SK-N-SH (cell line): ENCODE measurements at regions not wholly inside any gene's neighbourhood (a gene's known extent, or its start where the extent isn't known, plus 50 kb on each side); places are given as distances from the start of the nearest gene placed in this dataset.

Experiments
- CTCF ChIA-PET: fragments of 300-600, 350-600 bp; formaldehyde crosslinking; extraction: SDS; loops from one replicate; lab custom pipeline; 2021; lab: Yijun Ruan, JAX
- POLR2A ChIA-PET: fragments of 350-600 bp; sonication (Branson Sonifier 250); formaldehyde crosslinking; extraction: SDS; loops from one replicate; lab custom pipeline; 2020; ENCODE audit warnings: antibody characterized with exemption, inconsistent platforms; lab: Yijun Ruan, JAX
- DNase-seq: peaks from one replicate; pipeline ENCODE4 v3.0.0; 2012
- H2AFZ ChIP-seq: fragments of 200-600 bp; sonication (generic); 2 replicates; pipeline ENCODE4 v1.8.1; 2016; ENCODE audit warnings: antibody characterized with exemption, mild to moderate bottlenecking, low read depth
- H3F3A ChIP-seq: fragments of 200-600 bp; sonication (generic); replicated peaks from 2 replicates; pipeline ENCODE3; 2016; ENCODE audit warnings: antibody characterized with exemption, mild to moderate bottlenecking; ENCODE audit not compliant: insufficient read depth
- H3K27ac ChIP-seq, 2 experiments: fragments of 200-500 bp in 1 of 2; fragments of 200-600 bp in 1 of 2; sonication (Bioruptor generic) in 1 of 2; sonication (generic), shearing (Covaris generic) in 1 of 2; 2 replicates each; pipeline versions ENCODE4 v1.5.1 to v1.6.1; 2014 to 2016; ENCODE audit warnings: low read depth in 2 of 2, inconsistent platforms in 1 of 2, low read length in 1 of 2, mild to moderate bottlenecking in 1 of 2, mixed read lengths in 1 of 2
- H3K27me3 ChIP-seq: fragments of 200-600 bp; sonication (generic), shearing (Covaris generic); 2 replicates; pipeline ENCODE4 v1.6.1; 2016; ENCODE audit warnings: mixed run types; ENCODE audit not compliant: insufficient read depth
- H3K36me3 ChIP-seq, 2 experiments: fragments of 200-500 bp in 1 of 2; fragments of 200-600 bp in 1 of 2; sonication (Bioruptor generic) in 1 of 2; sonication (generic) in 1 of 2; replicated peaks in 1 of 2; 2 replicates each; pipeline versions ENCODE3 to v1.5.1; 2014 to 2016; ENCODE audit warnings: low read length in 1 of 2, mild to moderate bottlenecking in 1 of 2; ENCODE audit not compliant: insufficient read depth in 2 of 2, control insufficient read depth in 1 of 2
- H3K4me1 ChIP-seq, 2 experiments: fragments of 200-500 bp in 1 of 2; fragments of 200-600 bp in 1 of 2; sonication (Bioruptor generic) in 1 of 2; sonication (generic), shearing (Covaris generic) in 1 of 2; 2 replicates each; pipeline versions ENCODE4 v1.5.1 to v1.6.1; 2014 to 2016; ENCODE audit warnings: low read depth in 1 of 2, low read length in 1 of 2, mixed run types in 1 of 2; ENCODE audit not compliant: insufficient read depth in 2 of 2, control insufficient read depth in 1 of 2
- H3K4me2 ChIP-seq: fragments of 200-600 bp; sonication (generic), shearing (Covaris generic); 2 replicates; pipeline ENCODE4 v1.6.1; 2017; ENCODE audit warnings: mixed run types
- H3K4me3 ChIP-seq, 2 experiments: fragments of 200-500 bp in 1 of 2; fragments of 200-600 bp in 1 of 2; sonication (Bioruptor generic) in 1 of 2; sonication (generic), shearing (Covaris generic) in 1 of 2; 2 replicates each; pipeline versions ENCODE4 v1.5.1 to v1.8.1; 2014 to 2016; ENCODE audit warnings: low read depth in 2 of 2, inconsistent platforms in 1 of 2, low read length in 1 of 2, mild to moderate bottlenecking in 1 of 2, mixed read lengths in 1 of 2, moderate library complexity in 1 of 2
- H3K79me2 ChIP-seq: fragments of 200-600 bp; sonication (generic); 2 replicates; pipeline ENCODE4 v1.8.1; 2017; ENCODE audit warnings: mild to moderate bottlenecking; ENCODE audit not compliant: insufficient read depth
- H3K9ac ChIP-seq: fragments of 200-600 bp; sonication (generic); 2 replicates; pipeline ENCODE4 v1.6.1; 2017; ENCODE audit warnings: mixed run types
- H3K9me2 ChIP-seq: fragments of 200-600 bp; sonication (generic); 2 replicates; pipeline ENCODE4 v1.6.1; 2017; ENCODE audit warnings: mixed run types
- H3K9me3 ChIP-seq: fragments of 200-600 bp; sonication (generic); 2 replicates; pipeline ENCODE4 v1.6.1; 2017; ENCODE audit warnings: mixed run types, mild to moderate bottlenecking, moderate library complexity
- H4K20me1 ChIP-seq: fragments of 200-600 bp; sonication (generic); 2 replicates; pipeline ENCODE4 v1.6.1; 2017; ENCODE audit warnings: mild to moderate bottlenecking, mixed run types; ENCODE audit not compliant: insufficient read depth
- CHD2 ChIP-seq: fragments of 150-350 bp; IDR thresholded peaks from 2 replicates; pipeline ENCODE4 v1.6.1; 2018; ENCODE audit warnings: low read length; ENCODE audit not compliant: partially characterized antibody
- EP300 ChIP-seq, 2 experiments: IDR thresholded peaks; 2 replicates each; pipeline versions ENCODE4 v1.4.0 to v1.6.1; 2012; ENCODE audit warnings: borderline replicate concordance in 1 of 2, low read depth in 1 of 2, low read length in 1 of 2
- EZH2phosphoT487 ChIP-seq: fragments of 200-600 bp; sonication (generic); IDR thresholded peaks from 2 replicates; pipeline ENCODE4 v1.6.1; 2017; ENCODE audit warnings: low read depth, mixed run types, mild to moderate bottlenecking, antibody characterized with exemption, moderate library complexity, borderline replicate concordance
- GABPA ChIP-seq: IDR thresholded peaks from 2 replicates; pipeline ENCODE4 v1.4.0; 2012; ENCODE audit warnings: low read depth, mild to moderate bottlenecking
- MEF2A ChIP-seq: IDR thresholded peaks from 2 replicates; pipeline ENCODE4 v1.4.0; 2012; ENCODE audit warnings: low read depth, borderline replicate concordance
- NFIC ChIP-seq: IDR thresholded peaks from 2 replicates; pipeline ENCODE4 v1.4.0; 2012; ENCODE audit warnings: borderline replicate concordance
- NRF1 ChIP-seq: IDR thresholded peaks from 2 replicates; pipeline ENCODE4 v1.6.1; 2012; ENCODE audit warnings: low read depth, mild to moderate bottlenecking, low read length
- RCOR1 ChIP-seq: fragments of 150-350 bp; IDR thresholded peaks from 2 replicates; pipeline ENCODE4 v1.6.1; 2017; ENCODE audit warnings: antibody characterized with exemption, low read length
- RFX5 ChIP-seq: IDR thresholded peaks from 2 replicates; pipeline ENCODE4 v1.6.1; 2012; ENCODE audit warnings: mild to moderate bottlenecking, improper control_type of control experiment, low read length
- RXRA ChIP-seq: IDR thresholded peaks from 2 replicates; pipeline ENCODE4 v1.4.0; 2012; ENCODE audit warnings: low read depth, mild to moderate bottlenecking, borderline replicate concordance
- SIN3A ChIP-seq: IDR thresholded peaks from 2 replicates; pipeline ENCODE4 v1.6.1; 2012; ENCODE audit warnings: low read depth, mild to moderate bottlenecking, low read length, moderate library complexity, borderline replicate concordance
- SMC3 ChIP-seq: IDR thresholded peaks from 2 replicates; pipeline ENCODE4 v1.6.1; 2012; ENCODE audit warnings: low read depth, low read length, improper control_type of control experiment
- TAF1 ChIP-seq: IDR thresholded peaks from 2 replicates; pipeline ENCODE4 v1.6.1; 2012; ENCODE audit warnings: low read depth, mild to moderate bottlenecking, low read length, moderate library complexity, borderline replicate concordance
- TCF12 ChIP-seq: IDR thresholded peaks from 2 replicates; pipeline ENCODE4 v1.4.0; 2012
- TEAD4 ChIP-seq: IDR thresholded peaks from 2 replicates; pipeline ENCODE4 v1.4.0; 2012; ENCODE audit warnings: mild to moderate bottlenecking, borderline replicate concordance; ENCODE audit not compliant: insufficient read depth
- WGBS: methylation state at CpG from one replicate; pipeline ENCODE4 v1.1.6; 2017; ENCODE audit warnings: low lambda C conversion rate; 5-methylcytosine and 5-hydroxymethylcytosine counted together
- TF ChIP-seq, protein P1 (sequence below): IDR thresholded peaks from 2 replicates; pipeline ENCODE4 v1.4.0; 2012; ENCODE audit warnings: low read depth, borderline replicate concordance
- TF ChIP-seq, protein P2 (sequence below): IDR thresholded peaks from 2 replicates; pipeline ENCODE4 v1.4.0; 2012; ENCODE audit warnings: low read depth
- TF ChIP-seq, protein P3 (sequence below): IDR thresholded peaks from 2 replicates; pipeline ENCODE4 v1.4.0; 2012; ENCODE audit warnings: low read depth, borderline replicate concordance
- TF ChIP-seq, protein P4 (sequence below): fragments of 150-350 bp; IDR thresholded peaks from 2 replicates; pipeline ENCODE4 v1.6.1; 2017; ENCODE audit warnings: antibody characterized with exemption, low read length, low read depth, borderline replicate concordance
- TF ChIP-seq, protein P5 (sequence below): fragments of 200-600 bp; sonication (generic); IDR thresholded peaks from 2 replicates; pipeline ENCODE4 v1.6.1; 2017; ENCODE audit warnings: antibody characterized with exemption, mild to moderate bottlenecking, moderate library complexity

DNA sequence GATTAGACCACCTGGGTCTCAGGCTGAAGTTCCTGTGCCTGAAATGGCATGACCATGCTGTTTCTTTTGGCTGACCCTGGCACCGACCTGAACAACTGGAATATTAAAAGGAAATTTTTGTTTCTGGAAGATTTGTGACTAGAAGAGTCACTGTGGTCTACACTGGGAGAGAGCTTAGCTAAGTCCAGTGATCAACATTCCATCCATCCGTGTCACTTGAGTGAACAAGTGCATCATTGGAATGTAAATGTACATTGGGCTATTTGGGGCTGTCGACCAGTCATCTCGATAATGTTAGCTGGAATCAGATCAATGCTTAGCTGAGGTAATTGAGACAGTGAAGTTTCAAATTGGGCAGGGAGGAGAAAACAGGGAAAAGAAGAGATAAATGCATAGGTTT lies 95.4 kb upstream of the CCDC85A start:
- Histone ChIP-seq H3K4me3 (no peak overlapping the region), H3F3A (no peaks in the 10 kb centered on the region), H3K9me3 (no peaks in the 10 kb centered on the region), H3K36me3 (no peaks in the 10 kb centered on the region), H3K9ac (no peak overlapping the region), H2AFZ (no peak overlapping the region), H4K20me1 (no peaks in the 10 kb centered on the region), H3K27me3 (no peaks in the 10 kb centered on the region; the same call in 1 of the 2 replicates), H3K9me2 (no peaks in the 10 kb centered on the region), H3K79me2 (no peaks in the 10 kb centered on the region), H3K4me2 (no peak overlapping the region), H3K4me1 (no peaks in the 10 kb centered on the region), H3K27ac (no peak overlapping the region)
- CTCF ChIA-PET = interaction anchor here (1.6 kb wide), 1 partner anchor 41 kb away, joined by 3 read pairs; no protein-coding TSS in a partner anchor
- no peak for TF ChIP-seq GABPA
- no peak for TF ChIP-seq NRF1
- TF ChIP-seq TCF12 = no peak
- no peak for TF ChIP-seq SMC3
- TF ChIP-seq, protein P1, sequence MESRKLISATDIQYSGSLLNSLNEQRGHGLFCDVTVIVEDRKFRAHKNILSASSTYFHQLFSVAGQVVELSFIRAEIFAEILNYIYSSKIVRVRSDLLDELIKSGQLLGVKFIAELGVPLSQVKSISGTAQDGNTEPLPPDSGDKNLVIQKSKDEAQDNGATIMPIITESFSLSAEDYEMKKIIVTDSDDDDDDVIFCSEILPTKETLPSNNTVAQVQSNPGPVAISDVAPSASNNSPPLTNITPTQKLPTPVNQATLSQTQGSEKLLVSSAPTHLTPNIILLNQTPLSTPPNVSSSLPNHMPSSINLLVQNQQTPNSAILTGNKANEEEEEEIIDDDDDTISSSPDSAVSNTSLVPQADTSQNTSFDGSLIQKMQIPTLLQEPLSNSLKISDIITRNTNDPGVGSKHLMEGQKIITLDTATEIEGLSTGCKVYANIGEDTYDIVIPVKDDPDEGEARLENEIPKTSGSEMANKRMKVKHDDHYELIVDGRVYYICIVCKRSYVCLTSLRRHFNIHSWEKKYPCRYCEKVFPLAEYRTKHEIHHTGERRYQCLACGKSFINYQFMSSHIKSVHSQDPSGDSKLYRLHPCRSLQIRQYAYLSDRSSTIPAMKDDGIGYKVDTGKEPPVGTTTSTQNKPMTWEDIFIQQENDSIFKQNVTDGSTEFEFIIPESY = no peak
- TF ChIP-seq MEF2A = no peak
- no peak for TF ChIP-seq EZH2phosphoT487
- TF ChIP-seq TAF1 = no peak
- TF ChIP-seq, protein P2, sequence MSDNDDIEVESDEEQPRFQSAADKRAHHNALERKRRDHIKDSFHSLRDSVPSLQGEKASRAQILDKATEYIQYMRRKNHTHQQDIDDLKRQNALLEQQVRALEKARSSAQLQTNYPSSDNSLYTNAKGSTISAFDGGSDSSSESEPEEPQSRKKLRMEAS = no peak
- TF ChIP-seq TEAD4 = no peak
- no peak for TF ChIP-seq SIN3A
- TF ChIP-seq RXRA = no peak
- no peak for TF ChIP-seq NFIC
- 5% methylated on average over 4 of the region's 4 CpGs for WGBS
- POLR2A ChIA-PET = no interaction called here
- no peak for DNase-seq

DNA sequence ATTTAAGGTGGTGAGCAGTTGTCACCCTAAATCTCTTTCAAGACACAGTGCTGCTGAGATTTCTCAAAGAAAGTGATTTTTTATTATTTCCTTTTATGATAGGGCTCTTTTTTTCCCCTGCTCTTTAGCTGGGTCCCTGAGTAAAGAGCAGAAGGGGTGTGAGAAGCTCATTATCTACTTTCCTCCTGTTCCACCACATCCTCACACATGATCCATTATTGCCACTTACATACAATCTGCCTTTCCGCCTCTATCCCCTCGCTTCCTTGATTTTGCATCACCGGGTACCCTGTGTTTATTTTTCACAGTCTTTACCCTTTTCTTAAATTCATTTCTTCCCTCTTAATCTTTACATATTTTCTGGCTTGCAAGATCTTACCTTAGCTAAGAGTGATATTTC lies 93.9 kb upstream of the CCDC85A start:
- ChIA-PET CTCF (interaction anchor here (1.2 kb wide), 1 partner anchor 12 kb away, joined by 6 read pairs; no protein-coding TSS in a partner anchor), POLR2A (no interaction called here)
- TF ChIP-seq CHD2 (no peak), SIN3A (no peak), RFX5 (no peak), RCOR1 (no peak), EZH2phosphoT487 (no peak), EP300 (IDR thresholded peaks at IDR 0.05; ENCODE audit: borderline replicate concordance in 1 of 2, low read depth in 1 of 2, low read length in 1 of 2) (no peak)
- TF ChIP-seq, protein P3, sequence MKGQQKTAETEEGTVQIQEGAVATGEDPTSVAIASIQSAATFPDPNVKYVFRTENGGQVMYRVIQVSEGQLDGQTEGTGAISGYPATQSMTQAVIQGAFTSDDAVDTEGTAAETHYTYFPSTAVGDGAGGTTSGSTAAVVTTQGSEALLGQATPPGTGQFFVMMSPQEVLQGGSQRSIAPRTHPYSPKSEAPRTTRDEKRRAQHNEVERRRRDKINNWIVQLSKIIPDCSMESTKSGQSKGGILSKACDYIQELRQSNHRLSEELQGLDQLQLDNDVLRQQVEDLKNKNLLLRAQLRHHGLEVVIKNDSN = no peak
- TF ChIP-seq, protein P4, sequence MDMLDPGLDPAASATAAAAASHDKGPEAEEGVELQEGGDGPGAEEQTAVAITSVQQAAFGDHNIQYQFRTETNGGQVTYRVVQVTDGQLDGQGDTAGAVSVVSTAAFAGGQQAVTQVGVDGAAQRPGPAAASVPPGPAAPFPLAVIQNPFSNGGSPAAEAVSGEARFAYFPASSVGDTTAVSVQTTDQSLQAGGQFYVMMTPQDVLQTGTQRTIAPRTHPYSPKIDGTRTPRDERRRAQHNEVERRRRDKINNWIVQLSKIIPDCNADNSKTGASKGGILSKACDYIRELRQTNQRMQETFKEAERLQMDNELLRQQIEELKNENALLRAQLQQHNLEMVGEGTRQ = no peak
- TF ChIP-seq, protein P5, sequence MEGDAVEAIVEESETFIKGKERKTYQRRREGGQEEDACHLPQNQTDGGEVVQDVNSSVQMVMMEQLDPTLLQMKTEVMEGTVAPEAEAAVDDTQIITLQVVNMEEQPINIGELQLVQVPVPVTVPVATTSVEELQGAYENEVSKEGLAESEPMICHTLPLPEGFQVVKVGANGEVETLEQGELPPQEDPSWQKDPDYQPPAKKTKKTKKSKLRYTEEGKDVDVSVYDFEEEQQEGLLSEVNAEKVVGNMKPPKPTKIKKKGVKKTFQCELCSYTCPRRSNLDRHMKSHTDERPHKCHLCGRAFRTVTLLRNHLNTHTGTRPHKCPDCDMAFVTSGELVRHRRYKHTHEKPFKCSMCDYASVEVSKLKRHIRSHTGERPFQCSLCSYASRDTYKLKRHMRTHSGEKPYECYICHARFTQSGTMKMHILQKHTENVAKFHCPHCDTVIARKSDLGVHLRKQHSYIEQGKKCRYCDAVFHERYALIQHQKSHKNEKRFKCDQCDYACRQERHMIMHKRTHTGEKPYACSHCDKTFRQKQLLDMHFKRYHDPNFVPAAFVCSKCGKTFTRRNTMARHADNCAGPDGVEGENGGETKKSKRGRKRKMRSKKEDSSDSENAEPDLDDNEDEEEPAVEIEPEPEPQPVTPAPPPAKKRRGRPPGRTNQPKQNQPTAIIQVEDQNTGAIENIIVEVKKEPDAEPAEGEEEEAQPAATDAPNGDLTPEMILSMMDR = no peak

More for the DNA sequence above, 93.9 kb upstream of the CCDC85A start:
- no peaks in the 10 kb centered on the region for H3K79me2 ChIP-seq
- H2AFZ ChIP-seq = no peak overlapping the region
- H3K9me2 ChIP-seq = no peaks in the 10 kb centered on the region
- H3K4me3 ChIP-seq = no peak overlapping the region
- no peak for DNase-seq
- no peak overlapping the region for H3K4me2 ChIP-seq
- no peaks in the 10 kb centered on the region; the same call in 1 of the 2 replicates for H3K27me3 ChIP-seq
- H4K20me1 ChIP-seq = no peaks in the 10 kb centered on the region
- H3K4me1 ChIP-seq = no peaks in the 10 kb centered on the region
- no peak overlapping the region for H3K9ac ChIP-seq
- H3F3A ChIP-seq = no peaks in the 10 kb centered on the region
- no peaks in the 10 kb centered on the region for H3K36me3 ChIP-seq
- H3K27ac ChIP-seq = no peak overlapping the region
- 38% methylated on average over 3 of the region's 3 CpGs for WGBS
- H3K9me3 ChIP-seq = no peaks in the 10 kb centered on the region
